ENCODE measurements at regions not wholly inside any gene's neighbourhood (a gene's known extent, or its start where the extent isn't known, plus 50 kb on each side); places are given as distances from the start of the nearest gene placed in this dataset.

DNA sequence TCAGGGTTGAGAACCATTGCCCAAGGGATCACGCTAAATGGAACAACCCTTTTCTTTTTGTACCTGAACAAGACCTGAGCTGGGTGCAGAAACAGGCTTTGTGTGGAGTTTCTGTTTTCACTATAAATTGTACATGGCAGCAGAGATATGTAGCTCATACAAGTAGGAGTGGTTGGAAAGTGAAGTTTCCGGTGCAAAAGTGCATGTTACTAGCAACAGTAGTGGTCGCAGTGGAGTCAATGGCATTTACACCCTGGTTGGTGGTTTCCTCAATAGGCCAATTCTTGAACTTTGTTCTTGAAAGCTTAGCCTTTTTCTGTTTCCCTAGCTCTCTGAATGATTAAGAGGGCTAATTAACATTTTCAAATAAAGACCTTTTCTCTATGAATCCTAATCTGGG, 170.7 kb downstream of the NEBL start:
- no peak for DNase-seq

DNA sequence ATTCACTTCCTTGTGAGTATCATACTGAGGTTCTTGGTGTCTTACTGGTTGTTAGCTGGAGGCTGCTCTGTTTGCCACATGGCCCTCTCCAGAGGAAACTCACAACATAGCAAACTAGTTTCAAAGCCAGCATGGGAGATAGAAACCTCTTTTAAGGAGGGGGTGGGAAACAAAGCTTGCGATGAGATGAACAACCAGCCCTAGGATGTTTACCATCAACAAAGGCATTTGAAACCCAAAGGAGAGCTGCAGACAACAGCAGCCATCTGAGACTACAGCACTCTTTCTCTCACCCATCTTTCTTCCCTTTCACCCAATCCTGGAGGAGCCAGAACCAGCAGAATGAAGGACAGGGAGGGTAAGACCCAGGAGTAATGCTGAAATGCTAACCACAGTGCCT, 182.1 kb downstream of the NEBL start:
- DNase-seq = no peak

- DNase-seq = no peak
Measured at GRCh38 chr10:20714518-20714917, 182.6 kb downstream of the NEBL start.

DNA sequence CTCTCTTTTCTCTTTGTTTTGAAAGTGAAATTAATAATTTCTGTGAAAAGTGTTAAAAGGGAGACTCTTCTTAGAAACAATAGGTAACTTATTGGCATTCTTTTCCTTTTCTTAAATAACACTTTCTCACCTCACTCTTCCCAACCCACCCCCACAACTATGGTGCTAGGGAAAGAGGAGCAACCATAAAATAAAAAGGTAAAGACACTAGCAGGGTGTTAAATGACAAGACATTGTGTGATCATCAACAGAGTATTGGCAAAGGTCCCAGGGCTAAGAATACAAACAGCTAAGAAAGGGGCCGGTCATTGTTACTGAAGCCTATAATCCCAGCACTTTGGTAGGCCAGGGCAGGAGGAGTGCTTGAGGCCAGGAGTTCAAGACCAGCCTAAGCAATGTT, 183.7 kb downstream of the NEBL start:
- peak; percentile 16 for DNase-seq

DNA sequence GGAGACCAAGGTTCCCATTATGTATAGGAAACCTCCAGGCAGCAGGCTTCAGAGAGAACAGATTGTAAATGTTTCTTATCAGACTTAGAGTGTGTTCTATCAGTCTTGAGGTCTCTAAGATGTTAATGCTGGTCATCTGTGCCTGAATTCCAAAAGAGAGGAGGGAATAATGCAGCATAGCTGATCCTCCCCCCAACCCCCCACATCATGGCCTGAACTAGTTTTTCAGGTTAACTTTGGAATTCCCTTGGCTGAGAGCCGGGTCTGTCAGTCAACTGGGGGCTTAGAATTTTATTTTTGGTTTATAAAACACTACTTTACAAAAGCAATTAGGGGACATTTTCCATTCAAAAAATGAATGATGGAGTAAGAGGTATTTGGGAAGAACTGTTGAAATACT, 184.3 kb downstream of the NEBL start:
- no peak for DNase-seq

DNA sequence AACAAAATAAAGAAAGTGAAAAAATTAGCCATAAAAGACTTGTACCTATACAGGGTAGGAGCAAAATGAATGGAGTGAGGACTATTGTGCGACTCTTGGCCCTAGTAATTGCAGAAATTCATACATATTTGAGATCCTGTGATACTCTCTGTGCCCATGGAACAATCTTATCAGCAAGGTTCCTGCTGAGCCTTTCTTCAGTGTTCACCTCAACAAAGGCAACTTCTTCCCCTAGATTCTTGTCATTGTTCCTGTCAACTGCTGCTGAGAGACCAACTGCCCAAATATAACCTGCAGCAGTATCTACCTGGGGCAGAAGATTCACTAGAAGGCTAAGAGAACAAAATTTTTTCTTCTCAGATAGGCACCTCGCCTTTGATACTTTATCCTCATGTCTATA, 187.4 kb downstream of the NEBL start:
- DNase-seq = no peak

DNA sequence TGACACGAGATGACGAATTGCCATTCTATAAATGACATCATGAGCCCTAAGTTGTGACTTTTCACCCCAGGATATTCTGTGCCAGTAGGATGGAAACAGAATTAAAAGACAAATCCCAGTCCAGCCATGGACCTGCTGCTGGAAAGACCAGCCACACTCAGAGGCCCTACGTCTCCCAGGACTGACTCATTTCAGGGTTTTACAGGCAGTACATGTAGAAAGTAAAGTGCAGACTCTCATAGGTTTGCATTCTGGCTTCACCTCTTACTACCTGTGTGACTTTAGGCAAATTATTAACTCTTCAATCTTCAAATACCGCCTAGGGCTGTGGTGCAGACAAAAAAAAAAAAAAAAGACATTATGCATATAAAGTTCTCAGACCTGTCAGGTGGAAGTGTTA, 188.8 kb downstream of the NEBL start:
- no peak for DNase-seq

GRCh38 chr10:20707251-20707650, 189.9 kb downstream of the NEBL start:
- DNase-seq = no peak

GRCh38 chr10:20698837-20699236, 198.3 kb downstream of the NEBL start:
- no peak for DNase-seq

DNA sequence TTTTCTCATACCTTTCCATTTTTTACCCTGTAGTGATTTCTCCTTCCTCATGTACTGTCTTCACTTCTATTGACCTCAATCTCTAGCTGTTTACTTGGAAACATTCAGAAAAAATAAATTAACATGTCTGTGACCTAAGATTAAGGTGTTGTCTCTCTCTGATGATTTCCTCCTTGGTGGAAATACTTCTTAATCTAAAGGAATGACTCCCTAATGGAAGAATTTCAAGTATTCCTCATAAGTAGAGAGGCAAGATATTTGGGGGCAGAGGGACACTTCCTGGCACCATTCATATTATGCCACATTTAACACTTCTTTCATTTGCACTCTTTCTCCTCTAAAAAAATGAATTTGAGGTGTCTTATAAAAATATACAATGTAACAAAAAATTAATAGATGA, 202.8 kb downstream of the NEBL start:
- DNase-seq = no peak

DNA sequence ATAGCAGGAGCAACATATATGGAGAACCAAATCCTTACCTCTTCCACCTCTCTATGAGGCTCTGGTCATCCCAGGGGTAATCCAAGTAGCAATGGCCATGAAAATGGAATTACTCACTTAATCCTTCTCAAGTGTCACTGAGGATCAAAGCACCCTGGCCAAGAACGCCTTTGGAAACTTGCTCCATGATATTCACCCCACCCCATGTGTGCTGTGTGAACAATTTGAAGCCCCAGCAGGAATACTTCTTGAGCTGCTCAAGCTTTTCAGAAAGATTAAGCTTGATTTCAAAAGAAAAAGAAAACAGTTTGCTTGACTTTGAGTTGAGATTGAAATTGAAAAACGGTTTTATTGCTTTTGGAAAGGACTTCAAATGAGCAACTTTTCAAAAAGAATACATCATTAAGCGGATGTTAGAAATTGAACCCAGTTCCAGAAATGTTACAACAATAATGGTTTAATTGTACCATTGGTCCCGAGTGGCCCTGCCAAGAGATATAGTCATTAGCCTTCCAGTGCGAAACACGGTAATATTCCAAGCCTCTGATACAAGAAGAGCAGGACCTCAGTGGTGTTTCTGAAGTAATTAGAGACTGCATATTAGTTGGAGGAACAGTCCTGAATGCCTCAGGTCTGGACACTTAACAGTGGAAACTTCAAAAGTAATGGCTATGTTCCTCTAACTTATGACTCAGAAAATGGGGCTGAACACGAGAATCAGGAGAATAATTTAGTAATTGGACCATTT, 208.1 kb downstream of the NEBL start:
- DNase-seq = no peak

DNA sequence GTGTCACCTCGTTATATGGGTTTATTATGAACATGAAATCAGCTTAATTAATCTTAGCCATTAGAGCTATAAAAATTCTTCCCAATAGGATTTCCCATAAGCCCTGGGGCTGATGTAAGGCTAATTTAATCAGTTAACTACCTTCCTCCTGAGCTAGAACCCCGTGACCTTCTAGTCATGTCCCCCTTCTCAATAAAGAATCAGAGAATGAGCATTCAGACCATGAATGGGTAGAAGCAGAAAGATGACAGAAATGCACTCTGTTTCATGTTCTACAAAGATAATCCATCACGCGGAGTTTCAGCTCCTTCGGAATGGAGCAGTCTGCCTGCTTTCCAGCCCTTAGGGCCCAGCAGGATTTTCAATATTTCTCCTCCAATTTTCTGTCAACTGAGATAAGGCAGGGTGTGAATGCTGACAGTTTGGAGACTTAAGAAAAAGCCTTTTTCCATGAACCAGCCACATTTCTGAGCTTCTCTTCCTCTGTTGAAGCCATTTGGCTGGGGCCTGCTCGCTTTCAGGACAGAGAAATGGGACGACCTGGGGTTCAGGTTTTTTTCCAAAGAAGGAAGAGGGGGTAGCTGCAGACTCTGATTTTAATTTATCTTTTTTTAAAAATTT, 211.0 kb downstream of the NEBL start:
- no peak for DNase-seq

DNA sequence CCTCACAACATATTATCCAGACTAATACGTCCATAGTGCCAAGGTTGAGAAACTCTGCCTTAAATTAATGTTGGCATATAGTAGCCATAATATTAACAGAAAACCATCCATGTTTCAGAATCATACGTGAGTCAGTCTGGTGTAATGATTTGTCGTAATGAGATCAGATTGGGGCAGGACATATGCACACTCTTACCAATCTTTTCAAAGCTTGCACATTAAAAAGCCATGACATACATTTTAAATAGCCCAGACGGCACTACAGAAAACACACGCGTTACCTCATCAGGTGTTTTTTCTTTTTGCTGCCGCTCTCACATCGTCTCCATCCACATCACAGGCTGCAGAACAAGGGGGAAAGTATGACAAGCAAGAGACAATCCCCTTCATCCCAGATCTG, 211.6 kb downstream of the NEBL start:
- no peak for DNase-seq

DNA sequence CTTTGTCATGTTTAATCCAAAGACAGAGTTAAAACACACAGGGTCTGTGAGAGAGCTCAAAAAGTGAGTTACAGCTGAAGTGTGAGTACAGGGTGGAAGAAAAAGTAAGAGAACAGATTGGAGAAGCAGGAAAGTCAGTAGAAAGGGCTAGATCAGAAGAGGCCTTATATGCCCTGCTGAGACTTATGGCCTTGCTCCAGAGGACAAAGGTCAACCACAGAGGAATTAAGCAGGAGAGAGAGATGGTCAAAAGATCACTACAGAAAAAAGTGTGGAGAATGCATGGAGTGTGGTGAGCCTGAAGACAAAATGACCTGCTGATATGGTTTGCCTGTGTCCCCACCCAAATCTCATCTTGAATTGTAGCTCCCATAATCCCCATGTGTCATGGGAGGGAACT, 213.8 kb downstream of the NEBL start:
- peak; percentile 23 for DNase-seq

DNA sequence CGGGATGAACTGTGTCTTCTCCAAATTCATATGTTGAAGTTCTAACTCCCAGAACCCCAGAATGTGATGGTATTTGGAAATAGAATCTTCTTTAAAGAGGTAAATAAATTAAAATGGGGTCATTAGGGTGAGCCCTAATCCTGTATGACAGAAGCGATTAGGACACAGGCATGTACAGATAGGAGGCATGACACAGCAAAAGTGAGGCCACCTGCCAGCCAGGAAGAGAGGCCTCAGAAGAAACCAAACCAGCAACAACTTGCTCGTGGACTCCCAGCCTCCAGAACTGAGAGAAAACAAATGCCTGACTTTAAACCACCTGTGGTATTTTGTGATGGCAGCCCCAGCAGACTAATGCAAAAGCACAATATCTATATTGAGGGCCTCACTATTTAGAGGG, 214.3 kb downstream of the NEBL start:
- peak; percentile 61 for DNase-seq

DNA sequence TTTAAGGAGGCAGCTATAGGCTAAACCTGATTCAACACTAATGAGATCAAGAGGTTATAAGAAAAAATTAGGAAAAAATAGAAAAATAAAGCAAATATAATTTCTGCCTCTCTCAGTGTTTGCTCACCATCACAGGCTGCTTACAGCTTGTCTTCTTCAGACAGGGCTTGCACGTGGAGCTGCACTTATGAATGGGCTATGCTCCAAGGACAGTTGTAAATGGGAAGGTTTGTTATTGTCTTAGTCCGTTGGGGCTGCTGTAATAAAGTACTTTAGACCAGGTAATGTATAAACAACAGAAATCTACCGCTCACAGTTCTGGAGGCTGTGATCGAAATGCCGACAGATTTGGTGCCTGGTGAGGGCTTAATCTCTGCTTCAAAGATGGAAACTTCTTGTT, 219.8 kb downstream of the NEBL start:
- DNase-seq = no peak

DNA sequence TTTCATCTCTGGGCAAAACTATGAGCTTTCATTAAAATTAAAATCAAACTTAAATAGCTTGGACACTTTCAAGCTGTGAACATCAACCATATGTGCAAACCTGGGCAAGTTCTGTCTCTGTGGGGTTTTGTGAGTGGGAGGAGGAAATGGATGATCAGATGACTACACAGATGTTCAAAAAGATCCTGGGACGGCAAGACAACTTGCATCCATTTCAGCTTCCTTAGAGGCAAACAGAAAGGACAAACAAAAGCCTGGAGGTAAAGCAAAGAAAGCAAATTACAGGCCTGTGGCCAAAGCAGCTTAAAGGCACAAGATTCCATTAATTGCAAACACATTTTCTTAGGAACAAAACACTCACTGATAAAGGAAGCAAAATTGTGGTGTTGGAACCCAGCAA, 222.2 kb downstream of the NEBL start:
- no peak for DNase-seq

- no peak for DNase-seq
Measured at GRCh38 chr10:20673175-20673574, 223.9 kb downstream of the NEBL start.

- no peak for DNase-seq
Measured at GRCh38 chr10:20672741-20673140, 224.4 kb downstream of the NEBL start.

DNA sequence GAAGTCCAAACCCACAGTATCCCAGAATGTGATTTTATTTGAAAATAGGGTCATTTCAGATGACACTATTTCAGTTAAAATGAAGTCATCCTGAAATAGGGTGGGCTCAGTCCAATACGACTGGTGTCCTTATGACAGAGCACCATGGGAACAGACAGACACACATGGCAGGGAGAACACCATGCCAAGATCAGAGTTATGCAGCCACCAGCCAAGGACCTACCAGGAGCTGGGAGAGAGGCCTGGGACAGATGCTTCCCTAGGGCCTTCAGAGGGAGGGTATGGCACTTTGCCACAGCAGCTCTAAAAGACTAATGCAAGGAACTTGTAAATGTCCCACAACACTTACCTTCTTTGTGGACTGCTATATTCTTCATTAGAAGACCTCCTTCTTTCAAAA, 226.5 kb downstream of the NEBL start:
- no peak for DNase-seq

- no peak for DNase-seq
Measured at GRCh38 chr10:20668985-20669384, 228.1 kb downstream of the NEBL start.

- no peak for DNase-seq
Measured at GRCh38 chr10:20662742-20663141, 234.4 kb downstream of the NEBL start.

DNA sequence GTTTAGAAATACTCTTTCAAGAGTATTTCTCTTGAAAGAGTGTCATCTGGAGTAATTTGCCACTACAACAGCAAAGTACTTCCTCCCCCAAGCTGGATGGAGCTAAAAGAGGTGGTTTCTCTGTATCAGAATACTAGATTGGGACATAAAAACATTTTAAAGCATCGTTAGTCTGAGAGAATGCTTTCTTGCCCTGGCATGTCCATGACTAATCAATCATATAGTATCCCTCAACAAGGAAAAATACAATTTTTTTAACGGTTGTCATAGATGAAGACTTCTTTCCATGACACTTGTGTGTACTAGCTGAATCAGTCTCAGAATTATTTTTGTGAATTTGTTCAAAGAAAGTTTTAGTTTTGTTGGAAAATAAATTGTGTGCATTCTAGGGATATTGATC, 237.9 kb downstream of the NEBL start:
- DNase-seq = no peak

DNA sequence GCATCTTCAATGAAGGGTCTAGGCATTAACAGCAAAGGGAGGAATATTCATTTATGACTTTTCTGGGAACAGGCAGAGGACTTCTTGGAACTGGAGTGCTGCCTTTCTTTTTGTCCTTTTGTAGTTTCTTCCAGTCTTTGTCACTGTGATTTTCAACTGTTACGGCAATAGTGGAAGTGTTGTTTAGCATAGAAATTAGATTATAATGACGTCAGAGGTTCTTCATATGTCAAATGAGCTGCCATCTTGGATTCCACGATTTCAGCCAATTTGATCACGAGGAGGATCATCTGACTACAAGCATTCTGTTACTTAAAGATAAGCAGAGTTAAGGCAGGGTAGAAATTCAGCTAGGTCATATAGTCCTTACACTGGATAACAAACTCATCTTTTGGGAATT, 239.0 kb downstream of the NEBL start:
- no peak for DNase-seq

GRCh38 chr10:20656886-20657285, 240.2 kb downstream of the NEBL start:
- DNase-seq = no peak
